HG02885 (cell line): ENCODE measurements at regions not wholly inside any gene's neighbourhood (a gene's known extent, or its start where the extent isn't known, plus 50 kb on each side); places are given as distances from the start of the nearest gene placed in this dataset.

Source experiments
- ATAC-seq: cut with Tn5 transposase; IDR thresholded peaks from one replicate; pipeline ENCODE4 v1.9.1; 2021; ENCODE audit warnings: mild to moderate bottlenecking; ENCODE audit not compliant: unreplicated experiment, poor library complexity

DNA sequence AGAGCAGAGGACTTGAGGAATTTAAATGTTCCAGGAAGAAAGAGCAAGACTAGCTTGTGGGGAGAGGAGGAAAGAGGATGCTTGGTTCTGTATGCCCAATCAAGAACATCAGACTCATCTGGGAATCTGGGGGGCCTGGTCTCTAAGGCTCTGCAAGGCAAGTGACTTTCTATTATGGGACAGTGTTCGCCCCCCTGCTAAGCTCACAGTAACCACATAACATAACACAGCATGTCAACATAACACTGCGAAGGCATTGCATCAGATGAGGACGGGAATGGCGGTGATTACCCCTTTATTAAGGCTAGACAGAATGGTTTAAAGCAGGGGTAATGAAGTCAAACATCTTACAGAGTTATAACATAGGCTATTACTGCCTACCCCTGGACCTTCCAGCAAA, 176.6 kb upstream of the IRX6 start:
- ATAC-seq: no peak

DNA sequence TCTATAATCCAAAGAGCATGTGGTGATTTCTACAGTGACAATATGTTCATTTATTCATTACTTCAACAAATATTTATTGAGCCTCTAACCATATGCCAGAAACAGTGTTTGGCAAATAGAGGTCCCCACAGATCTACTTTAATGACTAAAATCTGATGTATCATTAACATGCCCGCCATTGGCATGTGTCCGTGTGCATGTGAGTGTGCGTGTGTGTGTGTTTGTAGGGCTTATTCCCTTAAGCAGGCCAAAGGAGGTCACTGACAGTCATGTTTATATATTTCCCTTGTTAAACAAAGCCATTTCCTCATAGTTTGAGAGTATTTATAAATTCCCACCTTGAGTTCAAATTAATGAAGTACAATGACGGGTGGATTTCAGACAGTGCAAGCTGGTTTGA, 174.4 kb upstream of the IRX6 start:
- no peak for ATAC-seq

DNA sequence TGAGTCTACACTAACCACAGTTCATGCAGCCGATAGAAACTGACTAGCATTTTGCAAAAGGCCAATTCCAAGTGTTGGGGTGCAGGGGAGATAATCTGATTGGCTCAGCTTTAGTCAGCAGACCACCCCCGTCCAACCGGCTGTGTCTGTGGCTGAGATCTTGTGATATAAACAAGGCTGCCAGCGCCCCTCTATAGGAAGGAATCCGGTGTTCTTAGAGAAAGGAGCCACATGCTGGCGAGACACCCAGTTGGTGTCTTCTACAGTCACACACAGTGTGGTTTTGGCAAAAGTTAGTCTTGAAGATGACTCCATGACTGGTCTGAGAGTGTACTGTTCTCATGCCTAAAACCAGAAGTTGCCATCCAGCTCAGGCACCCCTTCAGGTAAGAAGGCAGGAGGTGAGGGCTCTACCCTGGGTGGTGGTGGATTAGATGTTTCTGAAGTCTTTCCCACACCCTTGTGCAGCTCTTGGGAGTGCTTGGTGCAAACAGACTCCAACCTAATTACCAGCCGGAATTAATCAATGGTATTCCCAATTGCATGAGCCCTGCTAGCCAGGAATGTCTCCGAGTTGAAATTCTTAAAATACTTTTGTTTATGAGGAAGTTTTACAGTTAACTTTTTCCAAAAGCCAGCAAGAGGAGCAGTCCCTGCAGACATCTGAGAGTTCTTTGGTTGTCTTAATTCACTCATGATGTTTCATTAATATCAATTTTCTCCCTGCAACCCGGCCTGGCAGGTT, 172.3 kb upstream of the IRX6 start:
- ATAC-seq: no peak

DNA sequence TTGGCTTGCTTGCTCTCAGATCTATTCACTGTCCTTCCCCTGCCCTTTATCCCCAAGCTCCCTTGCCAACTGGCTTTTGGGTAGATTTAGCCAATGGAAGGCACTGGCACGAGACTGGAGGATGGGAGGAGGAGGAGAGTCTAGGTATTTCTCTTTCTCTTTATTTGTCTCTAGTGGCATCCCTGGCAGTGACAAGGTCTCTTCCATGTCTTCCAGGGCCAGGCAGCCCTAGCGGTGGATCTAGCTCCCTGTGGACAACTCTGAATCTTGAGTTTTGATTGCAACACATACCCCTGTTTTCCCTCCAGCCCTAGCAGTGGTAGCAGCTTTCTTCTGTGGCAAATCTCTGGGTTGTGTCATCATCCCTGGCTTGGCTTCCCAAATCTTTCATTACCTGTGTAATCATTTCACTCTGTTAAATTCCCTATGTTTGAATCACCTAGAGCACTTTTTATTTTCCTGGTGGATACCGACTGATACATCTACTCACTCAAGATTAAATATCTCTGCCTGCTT, 171.1 kb upstream of the IRX6 start:
- no peak for ATAC-seq

DNA sequence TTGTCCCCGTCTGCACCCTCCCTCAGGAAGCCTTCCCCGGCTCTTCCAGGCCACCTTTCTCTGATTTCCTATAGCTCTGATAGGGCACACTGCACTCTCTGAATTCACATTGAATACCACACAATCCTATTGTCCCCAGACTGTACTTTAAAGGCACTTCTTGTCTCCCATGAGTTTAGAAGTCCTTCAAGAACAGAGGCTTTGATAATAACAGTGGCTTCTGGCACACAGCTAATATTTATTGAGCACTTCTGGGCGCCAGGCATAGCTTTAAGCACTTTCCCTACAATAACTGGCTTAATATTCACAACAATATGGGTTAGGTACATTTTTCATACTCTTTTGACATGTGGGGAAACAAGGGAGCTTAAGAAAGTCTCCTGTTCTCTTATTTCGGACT, 169.7 kb upstream of the IRX6 start:
- no peak for ATAC-seq

DNA sequence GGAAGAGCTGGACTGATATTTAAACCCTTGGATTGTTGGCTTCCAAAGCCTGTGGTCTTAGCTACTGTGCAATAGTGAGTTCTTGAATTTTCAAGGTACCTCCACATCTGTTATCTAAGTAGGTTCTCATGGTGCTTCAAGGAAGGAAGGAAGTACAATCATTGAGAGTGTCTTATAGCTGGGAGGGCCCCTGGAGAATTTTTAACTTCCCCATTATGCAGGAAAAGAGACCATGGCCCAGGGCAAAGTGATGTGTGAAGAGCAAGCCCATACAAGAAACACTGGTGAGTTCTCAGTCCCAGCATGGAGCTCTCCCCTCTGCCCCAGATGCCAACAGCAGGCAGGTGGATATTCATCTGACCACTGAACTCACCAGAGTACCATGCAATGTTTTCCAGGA, 169.0 kb upstream of the IRX6 start:
- ATAC-seq: no peak

DNA sequence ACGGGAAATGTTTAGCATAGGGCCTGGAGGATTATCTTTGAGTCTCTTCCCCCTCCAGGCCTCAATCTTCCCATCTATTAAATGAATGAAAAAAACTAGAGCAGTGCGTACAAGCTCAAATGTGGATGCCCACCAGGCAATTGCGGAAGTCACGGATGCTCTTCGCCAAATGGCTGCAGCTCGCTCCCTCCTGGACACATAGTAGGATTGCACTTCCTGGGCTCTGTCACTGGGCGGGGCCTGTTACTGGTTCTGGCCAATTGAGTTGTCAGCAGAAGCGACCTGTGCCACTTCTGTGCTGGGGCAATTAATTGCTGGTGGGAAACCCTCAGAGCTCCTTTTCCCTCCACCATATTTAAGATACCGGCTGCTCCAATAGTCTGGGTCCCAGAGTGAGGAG, 168.2 kb upstream of the IRX6 start:
- ATAC-seq: no peak

DNA sequence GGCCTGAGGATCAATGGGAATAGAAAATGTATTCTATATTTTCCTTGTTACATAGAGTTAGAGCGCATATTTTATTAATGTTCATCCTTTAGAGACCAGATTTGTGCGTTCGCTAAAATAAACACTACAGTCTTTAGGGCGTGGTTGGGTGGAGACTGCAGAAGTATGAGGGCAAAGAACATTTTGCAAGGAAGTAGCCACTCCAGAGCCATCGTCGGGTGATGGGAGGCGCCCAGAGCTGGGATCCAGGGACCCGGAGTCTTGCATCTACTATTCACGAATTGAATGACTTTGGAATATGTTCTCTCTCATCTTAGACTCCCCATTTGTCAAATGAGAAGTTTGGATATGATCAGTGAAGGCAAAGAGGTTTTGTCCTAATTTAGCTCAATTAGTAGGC, 154.2 kb upstream of the IRX6 start:
- ATAC-seq: no peak

DNA sequence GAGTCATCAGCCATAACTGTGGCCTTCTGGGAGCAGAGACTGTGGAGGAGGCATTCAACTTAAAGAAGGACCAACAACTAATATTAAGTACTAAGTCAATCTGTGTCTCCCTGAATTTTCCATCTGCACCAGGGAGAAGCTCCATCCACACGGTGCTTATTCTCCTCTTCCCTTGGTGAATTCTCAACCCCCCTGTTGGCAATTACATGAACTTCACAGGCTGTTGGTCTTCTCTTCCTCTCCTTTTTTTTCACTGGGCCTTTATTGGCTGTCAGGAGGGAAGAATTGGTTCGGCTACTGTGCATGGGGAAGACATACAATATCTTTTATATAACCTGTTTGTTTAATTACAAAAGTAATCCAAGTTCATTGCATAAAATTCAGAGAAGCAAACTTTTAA, 152.8 kb upstream of the IRX6 start:
- ATAC-seq: no peak

DNA sequence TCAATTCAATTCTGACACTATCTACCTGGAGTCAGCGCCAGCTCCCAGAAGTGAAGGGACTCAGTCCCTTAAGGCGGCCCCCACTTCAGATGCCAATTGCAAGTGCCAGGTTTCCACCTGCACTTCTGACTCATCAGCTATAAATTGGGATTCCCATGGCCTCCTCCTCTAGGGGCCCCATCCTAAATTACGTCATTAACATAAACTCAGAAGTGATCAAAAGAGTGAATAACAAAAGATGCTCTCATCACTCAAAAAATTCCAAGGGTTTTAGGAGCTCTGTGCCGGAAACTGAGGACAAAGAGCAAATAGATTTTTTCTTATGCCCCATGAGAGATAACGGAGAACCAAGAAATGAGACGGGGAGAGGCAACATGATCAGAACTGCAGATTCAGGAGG, 148.6 kb upstream of the IRX6 start:
- ATAC-seq: no peak

DNA sequence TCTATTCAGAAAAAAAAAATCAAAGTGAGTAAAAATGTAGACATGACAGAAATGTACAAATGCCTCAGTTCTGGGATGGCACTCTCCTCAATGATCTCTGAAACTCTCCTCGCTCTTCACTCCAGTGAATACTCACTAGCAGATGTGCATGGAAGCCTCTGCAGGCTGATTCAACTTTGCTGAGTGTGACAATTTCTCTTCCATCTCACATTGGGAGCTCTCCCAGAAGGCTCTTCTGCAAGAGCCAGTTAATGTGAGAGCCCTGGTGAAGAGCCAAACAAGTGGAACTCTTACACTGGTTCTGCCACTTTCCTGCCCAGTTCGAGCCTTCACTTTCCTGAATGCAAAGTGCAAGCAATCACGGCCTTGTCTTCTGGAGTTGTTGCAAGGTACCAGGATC, 147.1 kb upstream of the IRX6 start:
- no peak for ATAC-seq

DNA sequence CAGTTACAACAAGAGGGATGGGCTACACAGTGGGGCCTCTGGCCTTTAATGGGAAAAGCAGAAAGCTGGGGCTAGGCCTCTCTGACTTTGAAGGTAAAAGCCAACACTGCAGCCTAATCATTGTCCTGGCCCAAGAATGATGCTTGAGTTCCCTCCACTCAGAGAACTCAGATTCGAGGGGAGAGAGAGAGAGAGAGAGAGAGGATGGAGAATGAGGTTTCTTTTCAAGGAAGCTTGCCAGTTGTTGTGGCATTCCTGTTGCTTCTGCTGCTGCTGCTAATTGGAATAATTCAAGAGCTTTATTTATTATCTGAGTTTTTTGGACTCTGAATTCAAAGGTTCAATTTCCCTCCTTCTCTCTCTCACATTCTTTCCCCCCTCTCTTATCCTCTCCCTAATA, 144.6 kb upstream of the IRX6 start:
- no peak for ATAC-seq

DNA sequence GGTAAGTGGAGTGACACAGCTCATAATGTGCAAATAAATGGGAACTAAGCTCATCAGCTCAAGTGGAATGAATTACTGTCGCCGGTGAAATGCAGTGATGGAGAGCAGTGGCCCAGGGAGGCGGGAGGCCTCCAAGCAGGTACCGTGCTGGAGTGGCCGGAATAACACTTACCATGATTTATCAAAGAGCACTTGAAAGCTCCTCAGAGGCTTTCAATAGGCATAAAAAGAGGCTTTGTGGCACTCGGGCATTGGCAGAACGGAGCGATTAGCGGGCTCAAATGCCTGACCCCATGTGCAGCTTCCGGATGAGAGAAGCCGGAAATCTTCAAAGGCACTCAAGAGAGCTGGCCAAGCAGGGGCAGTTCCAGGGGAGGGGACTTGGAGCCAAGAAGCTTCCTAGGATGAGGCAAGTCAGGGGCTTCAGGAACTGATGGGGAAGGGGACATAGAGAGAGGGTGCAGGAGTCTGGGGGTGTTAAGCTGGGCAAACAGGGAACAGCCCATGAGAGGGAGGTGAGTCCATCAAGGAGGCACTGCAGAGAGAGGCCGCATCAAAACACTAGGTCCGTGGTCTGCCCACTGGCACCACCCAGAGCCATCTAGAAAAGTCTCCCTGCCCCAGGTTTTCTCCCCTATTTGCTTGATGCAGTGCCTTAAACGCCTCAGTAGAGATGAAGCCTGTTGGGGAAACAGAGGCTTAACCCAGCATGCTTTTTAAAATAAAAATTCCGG, 144.0 kb upstream of the IRX6 start:
- no peak for ATAC-seq

DNA sequence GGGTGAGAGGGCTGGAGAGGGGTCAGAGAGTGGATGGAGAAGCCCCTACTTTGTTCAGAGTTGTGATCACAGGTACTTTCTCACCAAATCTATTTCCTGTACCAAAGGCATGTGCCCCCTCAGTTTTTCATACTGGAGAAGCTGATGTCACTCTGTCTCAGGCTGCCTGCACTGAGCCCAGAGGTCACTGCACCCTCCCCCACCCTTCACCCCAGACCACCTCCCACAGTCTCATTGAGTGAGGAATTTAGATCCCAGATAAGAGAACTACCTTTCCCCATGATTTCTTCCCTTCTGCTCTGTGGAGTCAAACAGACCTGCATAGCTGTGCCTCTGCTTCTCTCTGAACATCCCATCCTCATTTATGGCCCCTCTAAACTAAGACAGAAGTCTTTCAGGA, 140.0 kb upstream of the IRX6 start:
- no peak for ATAC-seq

DNA sequence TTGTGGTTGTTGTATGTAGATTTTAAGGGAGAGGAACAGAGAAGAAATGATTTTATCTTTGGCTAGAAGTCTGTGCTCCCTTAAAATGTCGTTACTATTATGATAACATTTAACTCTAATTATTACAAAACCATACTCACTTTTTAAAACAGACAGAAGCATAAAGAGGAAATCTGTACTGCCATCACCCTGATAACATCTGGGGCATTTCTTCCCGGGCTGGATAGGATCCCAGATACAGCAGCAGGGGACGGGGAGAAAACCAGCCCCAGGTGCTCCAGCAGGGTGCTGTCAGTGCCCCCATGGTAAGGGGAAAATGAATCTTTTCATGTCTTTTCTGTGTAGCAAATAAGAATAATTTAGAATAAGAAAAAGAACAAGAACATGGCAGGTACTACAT, 139.4 kb upstream of the IRX6 start:
- no peak for ATAC-seq

DNA sequence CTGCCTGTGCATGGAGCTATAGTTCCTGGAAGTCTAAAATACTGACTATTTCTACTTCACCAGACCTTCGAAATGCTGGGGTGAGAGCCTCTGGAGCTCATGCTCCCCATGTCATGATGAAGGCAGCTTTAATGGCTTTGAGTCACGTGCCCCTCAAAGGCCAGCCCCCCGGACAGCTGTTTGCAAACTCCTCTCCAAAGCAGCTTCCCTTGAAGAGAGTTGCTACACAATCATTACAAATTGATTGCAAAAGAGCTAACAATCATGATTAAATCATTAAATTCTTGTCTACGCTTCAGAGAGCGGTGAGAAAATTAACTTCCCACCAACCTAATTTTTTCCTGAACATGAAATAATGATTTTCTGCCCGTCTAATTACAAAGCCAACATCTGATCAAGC, 134.8 kb upstream of the IRX6 start:
- ATAC-seq: no peak

DNA sequence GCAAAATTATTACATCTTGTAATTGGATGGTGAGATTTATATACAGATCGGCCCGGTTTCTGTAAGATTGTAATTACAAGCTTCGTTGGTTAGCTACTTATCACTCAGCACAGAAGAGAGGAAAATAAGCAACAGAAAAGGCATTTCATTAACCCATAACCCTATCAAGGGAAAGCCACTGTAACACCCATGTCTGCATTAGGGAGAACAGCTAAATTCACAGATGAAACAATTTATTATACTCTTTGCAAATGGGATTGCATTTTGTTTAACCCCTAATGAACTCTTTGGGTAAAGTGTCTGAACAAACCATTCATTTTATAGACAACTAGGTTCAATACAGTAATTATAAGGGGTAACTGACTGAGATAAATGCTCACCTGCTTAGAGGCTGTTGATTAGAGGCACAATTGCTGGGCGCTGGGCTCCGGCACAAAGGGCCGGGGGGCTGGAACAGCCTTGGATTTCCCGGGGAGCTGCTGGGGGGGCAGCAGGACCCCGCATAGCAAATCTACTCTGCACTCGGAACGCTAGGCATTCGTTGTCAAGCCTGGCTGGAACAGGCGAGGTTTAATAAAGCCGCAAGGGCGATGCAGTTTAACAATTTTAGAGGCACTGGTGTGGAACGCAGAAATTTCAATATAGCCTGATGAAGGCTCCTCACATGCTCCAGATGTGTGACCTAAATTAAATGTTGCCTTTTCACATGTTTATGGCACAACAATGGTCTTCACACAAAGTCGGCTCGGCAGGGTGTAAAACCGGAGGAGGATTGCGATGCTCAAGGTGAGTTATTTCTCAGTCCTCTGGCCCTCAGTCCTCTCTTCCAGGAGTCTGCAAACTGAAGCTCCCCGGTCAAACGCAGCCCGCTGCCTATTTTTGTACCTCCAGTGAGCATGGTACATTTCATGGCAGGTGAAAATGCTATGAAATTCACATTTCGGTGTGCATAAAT, 134.0 kb upstream of the IRX6 start:
- ATAC-seq: no peak

DNA sequence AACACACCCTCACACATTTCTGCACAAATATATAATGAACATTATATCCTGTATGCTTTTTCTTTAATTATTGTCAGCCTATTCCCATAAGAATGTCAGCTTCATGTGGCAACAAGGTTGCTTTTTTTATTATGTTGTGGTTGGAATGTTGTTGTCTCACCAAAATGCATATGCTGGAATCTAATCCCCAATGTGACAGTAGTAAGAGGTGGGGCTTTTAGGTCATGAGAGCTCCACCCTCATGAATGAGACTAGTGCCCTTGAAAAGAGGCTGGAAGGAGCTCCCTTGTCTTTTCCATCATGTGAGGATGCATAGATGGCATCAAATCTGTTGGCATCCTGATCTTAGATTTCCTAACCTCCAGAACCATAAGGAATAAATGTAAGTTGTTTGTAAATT, 131.3 kb upstream of the IRX6 start:
- ATAC-seq: no peak

DNA sequence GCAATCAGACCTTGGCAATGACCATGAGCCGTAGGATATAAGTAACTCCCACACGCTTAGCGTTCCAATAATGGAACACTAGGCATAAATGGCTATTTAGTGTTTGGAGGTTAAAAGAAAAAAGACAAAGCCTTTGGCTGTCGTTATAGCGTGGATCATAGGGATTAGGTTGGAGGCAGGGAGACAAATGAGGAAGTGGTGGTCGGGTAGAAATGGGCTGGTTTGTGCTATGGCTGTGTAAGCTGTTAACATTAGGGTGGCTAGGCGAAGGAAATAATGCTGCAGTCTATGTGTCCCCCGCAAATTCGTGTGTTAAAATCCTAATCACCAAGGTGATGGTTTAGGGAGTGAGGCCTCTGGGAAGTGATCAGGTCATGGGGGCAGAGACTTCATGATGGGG, 120.4 kb upstream of the IRX6 start:
- ATAC-seq: no peak

DNA sequence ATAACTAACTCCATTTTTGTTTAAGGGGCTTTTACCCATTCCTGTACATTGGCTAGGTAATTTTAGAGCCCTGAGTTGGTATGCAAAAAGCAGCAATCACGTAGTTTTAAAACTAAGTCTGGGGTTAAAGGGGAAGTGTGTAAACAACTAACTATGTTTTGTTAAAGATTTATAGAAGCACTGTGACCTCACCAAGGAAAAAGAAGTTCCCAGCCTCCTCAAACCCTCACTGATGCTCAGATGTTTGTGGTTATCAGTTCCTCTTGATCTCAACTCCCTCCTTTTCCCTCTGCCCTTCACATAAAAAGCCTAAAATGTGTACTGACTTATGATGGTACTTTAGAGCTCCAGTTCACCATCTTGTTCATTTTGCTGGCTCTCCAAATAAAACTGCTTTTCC, 119.9 kb upstream of the IRX6 start:
- ATAC-seq: no peak

DNA sequence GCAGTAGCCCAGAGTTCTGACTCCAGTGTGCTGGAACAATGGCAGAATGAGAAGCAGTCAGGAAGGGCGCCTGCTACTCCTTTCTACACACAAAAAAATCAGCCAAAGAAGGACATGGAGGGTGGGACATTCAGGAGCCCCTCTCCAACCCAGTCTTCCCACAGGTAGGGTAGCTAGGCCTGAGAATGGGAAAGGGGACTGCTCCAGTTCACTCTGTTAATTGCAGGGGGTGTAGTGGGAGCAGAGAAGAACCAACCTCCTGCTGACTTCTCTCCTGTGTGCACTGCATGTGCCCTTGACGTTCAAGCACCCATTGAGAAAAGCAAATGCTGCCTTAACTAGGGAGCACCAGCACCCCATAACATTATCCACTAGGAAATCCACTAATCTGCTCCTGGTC, 119.1 kb upstream of the IRX6 start:
- no peak for ATAC-seq
